ENCODE measurements at regions not wholly inside any gene's neighbourhood (a gene's known extent, or its start where the extent isn't known, plus 50 kb on each side); places are given as distances from the start of the nearest gene placed in this dataset.

DNA sequence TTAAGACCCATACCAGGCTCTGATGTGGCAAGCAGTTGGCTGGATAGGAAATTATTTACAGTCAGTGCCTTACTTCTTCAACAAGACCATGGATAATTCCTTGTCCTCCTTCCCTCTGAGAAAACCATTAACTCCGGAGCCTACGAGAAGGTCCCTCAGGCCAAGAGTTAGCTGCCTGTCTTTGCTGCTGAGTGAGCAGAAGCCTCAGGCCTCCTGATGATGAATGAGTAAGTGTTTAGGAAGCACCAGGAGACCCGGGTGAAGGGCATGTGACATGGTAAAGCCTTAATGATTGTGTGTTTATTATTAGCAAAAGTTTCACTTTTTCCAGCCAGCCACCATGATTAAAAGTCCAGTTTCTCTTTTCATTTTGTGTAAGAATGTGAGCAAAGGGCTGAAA, 174.9 kb upstream of the TOPAZ1 start:
- TF ChIP-seq EZH2phosphoT487 (IDR thresholded peaks at IDR 0.05; ENCODE audit: low read depth, severe bottlenecking, unreplicated experiment): no peak
- TF ChIP-seq, protein P1, sequence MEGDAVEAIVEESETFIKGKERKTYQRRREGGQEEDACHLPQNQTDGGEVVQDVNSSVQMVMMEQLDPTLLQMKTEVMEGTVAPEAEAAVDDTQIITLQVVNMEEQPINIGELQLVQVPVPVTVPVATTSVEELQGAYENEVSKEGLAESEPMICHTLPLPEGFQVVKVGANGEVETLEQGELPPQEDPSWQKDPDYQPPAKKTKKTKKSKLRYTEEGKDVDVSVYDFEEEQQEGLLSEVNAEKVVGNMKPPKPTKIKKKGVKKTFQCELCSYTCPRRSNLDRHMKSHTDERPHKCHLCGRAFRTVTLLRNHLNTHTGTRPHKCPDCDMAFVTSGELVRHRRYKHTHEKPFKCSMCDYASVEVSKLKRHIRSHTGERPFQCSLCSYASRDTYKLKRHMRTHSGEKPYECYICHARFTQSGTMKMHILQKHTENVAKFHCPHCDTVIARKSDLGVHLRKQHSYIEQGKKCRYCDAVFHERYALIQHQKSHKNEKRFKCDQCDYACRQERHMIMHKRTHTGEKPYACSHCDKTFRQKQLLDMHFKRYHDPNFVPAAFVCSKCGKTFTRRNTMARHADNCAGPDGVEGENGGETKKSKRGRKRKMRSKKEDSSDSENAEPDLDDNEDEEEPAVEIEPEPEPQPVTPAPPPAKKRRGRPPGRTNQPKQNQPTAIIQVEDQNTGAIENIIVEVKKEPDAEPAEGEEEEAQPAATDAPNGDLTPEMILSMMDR (IDR thresholded peaks at IDR 0.05; ENCODE audit: poor library complexity): no peak

Data from hepatocyte (in vitro differentiated cells).